ENCODE measurements at regions not wholly inside any gene's neighbourhood (a gene's known extent, or its start where the extent isn't known, plus 50 kb on each side); places are given as distances from the start of the nearest gene placed in this dataset.
"Not testable (repeated sequence)": the region's sequence is repeated elsewhere in the genome, so short reads cannot be mapped to it uniquely, and the experiment has no call there.

DNA sequence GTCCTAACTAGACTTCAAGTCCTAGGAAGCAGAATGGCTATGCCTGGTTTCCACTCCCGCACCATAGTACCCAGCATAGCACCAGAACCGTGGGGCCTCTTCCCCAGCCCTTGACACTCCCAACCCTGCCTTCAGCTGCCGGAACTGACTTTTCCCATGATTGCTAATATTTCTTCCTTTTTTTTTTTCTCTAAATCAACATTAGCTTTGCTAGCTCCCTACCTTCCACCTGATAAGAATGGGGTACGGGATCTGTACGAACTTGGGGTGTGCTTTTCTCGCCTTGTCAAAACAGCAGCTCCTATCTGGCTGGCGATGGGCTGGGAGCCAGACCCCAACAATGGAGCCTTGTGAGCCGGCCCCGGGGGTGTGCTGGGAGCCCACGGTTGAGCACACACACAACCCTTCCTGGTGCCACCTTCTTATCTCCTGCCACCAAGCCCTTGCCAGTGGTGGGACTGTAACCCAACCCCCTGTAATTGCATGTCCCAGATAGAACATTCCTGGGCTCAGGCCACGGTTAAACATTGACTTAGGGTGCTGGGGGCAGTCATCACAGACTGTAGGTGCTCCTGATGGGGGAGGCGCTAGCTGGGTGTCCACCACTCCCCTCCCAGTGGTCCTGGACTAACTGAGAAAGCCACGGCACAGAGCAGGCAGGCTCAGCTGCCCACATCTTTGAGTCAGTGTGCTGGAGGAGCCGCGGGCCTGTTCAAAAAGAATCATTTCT is 213.0 kb upstream of the HAAO start:
- no peak overlapping the region for H3K27ac ChIP-seq
- TF ChIP-seq ZFX (IDR thresholded peaks at IDR 0.05) = no peak
- TF ChIP-seq, protein P1, sequence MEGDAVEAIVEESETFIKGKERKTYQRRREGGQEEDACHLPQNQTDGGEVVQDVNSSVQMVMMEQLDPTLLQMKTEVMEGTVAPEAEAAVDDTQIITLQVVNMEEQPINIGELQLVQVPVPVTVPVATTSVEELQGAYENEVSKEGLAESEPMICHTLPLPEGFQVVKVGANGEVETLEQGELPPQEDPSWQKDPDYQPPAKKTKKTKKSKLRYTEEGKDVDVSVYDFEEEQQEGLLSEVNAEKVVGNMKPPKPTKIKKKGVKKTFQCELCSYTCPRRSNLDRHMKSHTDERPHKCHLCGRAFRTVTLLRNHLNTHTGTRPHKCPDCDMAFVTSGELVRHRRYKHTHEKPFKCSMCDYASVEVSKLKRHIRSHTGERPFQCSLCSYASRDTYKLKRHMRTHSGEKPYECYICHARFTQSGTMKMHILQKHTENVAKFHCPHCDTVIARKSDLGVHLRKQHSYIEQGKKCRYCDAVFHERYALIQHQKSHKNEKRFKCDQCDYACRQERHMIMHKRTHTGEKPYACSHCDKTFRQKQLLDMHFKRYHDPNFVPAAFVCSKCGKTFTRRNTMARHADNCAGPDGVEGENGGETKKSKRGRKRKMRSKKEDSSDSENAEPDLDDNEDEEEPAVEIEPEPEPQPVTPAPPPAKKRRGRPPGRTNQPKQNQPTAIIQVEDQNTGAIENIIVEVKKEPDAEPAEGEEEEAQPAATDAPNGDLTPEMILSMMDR (conservative IDR thresholded peaks at IDR 0.05) = no peak

DNA sequence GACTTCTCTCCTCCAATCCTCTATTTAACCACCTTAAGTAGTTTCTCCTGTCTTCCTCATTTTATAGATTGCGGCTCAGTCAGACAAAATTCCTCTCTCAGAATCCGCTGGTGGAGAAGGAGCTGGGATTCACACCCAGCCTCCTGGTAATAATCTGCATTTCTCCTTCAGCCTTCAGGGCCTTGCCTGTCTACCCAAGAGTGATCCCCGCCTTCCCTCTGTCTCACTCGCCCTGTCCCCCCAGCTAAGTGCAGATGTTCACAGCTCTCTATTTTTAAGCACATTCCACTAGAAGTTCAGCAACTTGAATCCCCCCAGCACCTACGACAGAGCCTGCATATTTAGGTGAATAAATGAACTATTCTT is 212.5 kb upstream of the HAAO start:
- TF ChIP-seq, protein P1 (conservative IDR thresholded peaks at IDR 0.05) = no peak
- TF ChIP-seq ZFX (IDR thresholded peaks at IDR 0.05) = no peak
- H3K27ac ChIP-seq = no peak overlapping the region

DNA sequence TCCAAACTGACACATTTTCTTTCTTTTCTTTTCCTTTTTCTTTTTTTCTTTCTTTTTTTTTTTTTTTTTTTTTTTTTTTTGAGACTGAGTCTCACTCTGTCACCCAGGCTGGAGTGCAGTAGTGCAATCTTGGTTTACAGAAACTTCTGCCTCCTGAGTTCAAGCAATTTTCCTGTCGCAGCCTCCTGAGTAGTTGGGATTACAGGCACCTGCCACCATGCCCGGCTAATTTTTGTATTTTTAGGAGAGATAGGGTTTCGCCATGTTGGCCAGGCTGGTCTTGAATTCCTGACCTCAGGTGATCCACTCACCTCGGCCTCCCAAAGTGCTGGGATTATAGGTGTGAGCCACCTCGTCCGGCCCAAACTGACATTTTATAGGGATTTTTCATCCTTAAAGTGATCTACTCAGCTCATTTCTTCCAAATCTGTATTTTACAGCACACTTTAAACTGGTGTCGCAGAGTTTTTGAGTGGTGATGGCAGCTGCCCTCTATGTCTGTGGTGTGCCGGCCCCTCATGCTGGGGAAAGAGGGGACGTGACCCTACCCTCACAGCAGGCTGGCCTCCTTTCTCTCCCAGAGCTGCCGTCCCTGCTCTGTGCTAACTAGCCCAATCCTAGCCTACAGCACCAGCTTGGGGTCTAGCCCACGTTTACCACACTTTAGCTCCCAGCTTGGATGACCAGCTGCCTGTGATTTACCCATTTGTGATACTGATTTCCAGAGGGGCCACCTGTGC is 211.9 kb upstream of the HAAO start:
- not testable (repeated sequence) for H3K27ac ChIP-seq

DNA sequence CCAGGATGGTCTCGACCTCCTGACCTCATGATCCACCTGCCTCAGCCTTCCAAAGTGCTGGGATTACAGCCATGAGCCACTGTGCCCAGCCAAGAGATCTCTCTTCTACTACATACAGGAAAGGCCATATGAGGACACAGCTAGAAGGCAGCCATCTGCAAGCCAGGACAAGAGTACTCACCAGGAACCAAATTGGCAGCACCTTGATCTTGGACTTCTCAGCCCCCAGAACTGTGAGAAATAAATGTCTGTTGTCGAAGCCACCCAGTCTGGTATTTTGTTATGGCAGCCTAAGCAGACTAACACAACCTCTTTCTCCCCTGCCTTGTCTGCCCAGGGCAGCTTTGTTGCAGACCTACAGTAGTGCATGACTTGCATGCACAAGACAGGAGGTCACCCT is 211.3 kb upstream of the HAAO start:
- no peak overlapping the region for H3K27ac ChIP-seq
- TF ChIP-seq, protein P1 (conservative IDR thresholded peaks at IDR 0.05) = no peak
- no peak for TF ChIP-seq ZFX (IDR thresholded peaks at IDR 0.05)

DNA sequence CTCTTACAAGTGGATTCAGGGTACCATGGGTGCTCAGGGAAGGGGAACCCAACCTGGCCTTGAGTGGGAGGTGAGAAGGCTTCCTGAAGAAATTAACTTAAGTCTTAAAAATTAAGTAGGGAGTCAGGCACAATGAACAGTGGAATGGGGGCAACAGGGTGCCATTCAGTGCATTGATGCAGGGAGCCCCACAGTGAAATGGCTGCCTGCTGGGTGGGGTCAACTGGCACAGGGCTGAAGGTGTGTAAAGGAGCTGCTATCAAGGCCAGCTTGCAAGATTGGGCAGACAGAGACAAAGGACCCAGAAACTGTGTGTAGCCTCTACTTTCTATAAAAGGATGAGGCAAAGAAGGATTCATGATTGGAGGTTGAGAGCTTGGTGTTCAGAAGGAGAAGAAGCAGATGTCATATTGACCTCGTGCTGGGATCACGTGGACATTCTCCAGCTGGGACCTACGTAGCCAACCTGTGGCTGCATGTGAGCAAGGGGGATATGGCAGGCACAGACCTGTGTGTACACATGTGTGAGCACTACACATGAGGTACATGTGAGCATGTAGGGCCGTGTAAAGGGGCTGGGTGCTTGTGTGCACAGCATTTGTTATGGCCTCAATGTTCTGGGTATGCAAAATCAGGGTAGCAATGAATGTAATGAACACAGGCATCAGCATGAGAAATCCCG is 209.5 kb upstream of the HAAO start:
- TF ChIP-seq ZFX (IDR thresholded peaks at IDR 0.05) = no peak
- TF ChIP-seq, protein P1 (conservative IDR thresholded peaks at IDR 0.05) = no peak
- no peak overlapping the region for H3K27ac ChIP-seq

DNA sequence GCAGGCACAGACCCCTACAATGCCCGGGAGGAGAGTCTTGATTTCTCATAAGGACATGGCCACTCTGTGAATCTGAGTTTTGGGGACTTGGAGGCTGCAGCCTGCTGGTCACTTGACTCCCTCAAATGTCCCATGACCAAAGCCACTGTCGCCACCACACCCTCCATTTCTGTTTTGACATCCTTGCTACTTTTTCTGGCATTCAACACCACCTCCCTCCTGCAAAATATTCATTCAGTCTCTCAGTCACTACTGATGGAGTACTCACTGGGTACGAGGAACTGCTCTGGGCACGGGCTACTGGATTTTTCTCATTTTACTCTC is 208.6 kb upstream of the HAAO start:
- no peak overlapping the region for H3K27ac ChIP-seq
- TF ChIP-seq, protein P1 (conservative IDR thresholded peaks at IDR 0.05) = no peak
- TF ChIP-seq ZFX (IDR thresholded peaks at IDR 0.05) = no peak

DNA sequence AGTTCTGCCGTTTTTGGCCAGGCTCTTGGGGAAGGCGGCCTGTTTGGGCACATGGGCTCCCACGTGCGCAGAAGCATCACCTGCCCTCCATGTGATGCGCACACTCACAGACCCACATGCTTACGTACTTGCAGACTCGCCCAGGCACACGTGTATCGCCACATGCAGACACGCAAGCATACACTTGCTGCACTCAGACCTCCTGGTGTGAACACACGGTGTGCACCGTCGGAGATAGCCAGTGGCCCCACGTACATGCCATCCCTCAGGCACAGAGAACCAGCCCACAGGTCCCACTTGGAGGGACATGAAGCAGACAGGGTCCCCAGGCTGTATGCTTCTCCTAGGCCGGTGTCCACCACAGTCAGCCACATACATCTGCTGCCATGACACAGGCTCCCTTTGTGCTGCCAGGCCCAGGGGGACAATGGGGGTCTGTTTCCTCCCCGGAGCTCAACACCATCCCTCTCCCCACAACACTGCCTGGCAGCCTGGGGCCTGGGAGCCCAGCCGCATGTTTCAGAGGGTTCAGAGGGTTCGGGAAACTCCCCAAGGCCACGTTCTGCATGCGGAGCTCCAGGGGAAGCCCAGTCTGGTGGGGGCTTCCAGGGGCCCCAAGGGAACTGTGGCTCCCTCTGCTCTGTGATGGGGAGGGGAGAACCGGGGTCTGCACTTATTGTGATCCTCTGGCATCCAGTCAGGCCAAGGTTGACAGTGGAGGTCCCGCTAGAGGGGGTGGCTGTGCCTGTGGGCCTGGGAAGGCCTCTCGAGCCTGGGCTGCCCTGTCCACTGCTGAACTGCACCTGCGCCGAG is 208.1 kb upstream of the HAAO start:
- TF ChIP-seq, protein P1 (conservative IDR thresholded peaks at IDR 0.05) = no peak
- no peak for TF ChIP-seq ZFX (IDR thresholded peaks at IDR 0.05)

More for the DNA sequence above, 208.1 kb upstream of the HAAO start:
- no peak overlapping the region for H3K27ac ChIP-seq
